Stimulated activated CD4-positive, alpha-beta T cell treated with anti-CD3 and anti-CD28 coated beads, Interleukin-2, amount 100 ng/mL, for 24 hours (primary cell): ENCODE measurements at regions not wholly inside any gene's neighbourhood (a gene's known extent, or its start where the extent isn't known, plus 50 kb on each side); places are given as distances from the start of the nearest gene placed in this dataset.
"Not testable (repeated sequence)": the region's sequence is repeated elsewhere in the genome, so short reads cannot be mapped to it uniquely, and the experiment has no call there.

Experiments used
- DNase-seq, 2 donors: peaks; one replicate each; pipeline ENCODE4 v3.0.0-alpha.2; 2020

DNA sequence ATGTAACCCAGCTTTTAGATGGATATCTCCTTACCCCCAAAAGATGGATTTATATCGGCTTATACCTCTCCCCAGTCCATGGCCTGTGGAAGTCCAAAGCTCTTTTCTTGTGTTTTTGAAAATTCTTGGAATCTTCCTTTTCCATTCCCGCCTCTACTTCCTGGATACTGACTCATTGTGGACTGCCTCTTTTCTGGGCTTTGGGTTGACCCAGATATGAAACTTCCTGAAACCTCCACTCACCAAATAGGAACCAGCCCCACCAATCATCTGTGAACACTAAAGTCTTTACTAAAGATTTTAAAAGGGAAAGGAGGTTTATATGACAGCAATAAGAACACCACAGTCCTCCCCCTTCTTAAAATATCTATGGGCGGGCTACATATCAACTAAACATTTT is 163.4 kb upstream of the SYN3 start:
- DNase-seq, result no peak

DNA sequence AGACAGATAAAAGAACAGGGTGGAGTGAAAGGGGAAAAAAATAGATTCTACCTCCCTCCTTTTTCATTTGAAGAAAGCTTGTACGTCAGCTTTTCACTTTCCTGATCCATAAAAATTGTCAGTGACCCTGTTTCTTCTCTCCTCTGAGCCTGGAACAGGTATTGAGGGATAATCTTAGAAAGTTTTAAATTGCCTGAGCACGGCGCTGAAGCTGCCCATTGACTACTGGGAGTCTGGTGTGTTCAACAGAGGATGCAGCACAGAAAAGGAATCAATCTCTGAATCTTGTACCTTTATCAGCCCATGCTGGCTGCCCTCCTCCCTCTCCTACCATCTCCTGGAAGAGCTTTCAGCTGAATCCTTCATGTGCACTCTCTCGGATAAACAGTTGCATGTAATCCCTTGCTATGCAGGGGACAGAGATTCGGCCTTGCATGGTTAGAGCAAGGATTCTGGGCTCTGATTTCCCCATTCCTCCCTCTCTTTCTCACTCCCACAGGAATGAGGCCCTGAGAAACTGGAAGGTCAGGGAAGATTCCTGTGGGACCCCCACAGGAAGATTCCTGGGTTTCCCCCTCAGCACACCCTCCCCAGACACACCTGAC is 162.4 kb upstream of the SYN3 start:
- no peak for DNase-seq

DNA sequence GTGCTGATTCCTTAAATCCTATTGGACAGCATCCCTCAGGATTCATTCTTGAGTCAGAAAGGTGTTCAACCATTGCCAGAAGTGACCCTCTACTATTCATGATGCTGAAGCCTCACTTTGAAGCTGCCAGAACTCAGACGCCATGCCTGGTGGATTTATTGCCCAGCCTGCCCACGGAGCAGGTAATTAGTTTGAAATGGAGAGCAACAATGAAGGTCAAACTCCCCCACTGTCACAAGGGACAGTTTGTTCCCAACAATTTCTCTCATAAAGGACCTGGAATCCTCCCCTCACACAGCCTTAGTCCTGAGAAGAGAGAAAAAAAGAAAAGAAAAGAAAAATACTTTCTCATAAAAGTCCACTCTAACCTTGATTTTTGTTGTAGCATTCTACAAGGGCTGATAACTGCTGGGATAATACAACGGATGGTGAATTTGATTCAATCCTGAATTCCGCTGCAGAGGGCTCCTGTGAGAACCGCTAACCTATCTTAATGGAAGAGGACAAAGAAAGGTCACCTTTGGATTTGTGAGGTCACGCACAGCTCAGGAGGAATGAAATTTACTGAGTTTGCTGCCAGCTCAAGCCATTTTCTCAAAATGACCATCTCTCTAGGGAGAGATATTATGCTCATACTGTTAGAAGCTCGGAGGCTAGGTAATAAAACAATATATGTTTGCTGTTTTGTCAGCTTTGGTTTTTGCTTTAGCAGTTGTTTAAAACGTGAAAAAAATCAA is 161.6 kb upstream of the SYN3 start:
- DNase-seq, result no peak

DNA sequence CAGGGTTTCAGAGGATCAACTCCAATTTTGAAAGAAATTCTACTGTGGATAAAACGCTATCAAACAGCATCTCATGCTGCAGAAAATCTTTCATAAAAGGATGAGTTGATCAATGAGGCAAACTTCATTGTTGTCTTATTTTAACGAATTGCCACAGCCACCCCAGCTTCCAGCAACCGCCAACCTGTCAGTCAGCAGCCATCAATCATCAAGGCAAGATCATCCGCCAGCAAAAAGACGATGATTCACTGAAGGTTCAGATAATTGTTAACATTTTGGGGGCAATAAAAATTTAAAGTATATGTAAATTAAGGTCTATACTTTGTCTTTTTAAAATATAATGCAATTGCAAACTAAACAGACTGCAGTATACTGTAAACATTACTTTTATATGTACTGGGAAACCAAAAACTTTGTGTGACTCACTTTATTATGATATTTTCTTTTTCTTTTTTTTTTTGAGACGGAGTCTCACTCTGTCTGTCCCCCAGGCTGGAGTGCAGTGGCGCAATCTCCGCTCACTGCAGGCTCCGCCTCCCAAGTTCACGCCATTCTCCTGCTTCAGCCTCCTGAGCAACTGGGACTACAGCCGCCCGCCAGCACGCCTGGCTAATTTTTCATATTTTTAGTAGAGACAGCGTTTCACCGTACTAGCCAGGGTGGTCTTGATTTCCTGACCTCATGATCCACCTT is 155.3 kb upstream of the SYN3 start:
- no peak for DNase-seq

DNA sequence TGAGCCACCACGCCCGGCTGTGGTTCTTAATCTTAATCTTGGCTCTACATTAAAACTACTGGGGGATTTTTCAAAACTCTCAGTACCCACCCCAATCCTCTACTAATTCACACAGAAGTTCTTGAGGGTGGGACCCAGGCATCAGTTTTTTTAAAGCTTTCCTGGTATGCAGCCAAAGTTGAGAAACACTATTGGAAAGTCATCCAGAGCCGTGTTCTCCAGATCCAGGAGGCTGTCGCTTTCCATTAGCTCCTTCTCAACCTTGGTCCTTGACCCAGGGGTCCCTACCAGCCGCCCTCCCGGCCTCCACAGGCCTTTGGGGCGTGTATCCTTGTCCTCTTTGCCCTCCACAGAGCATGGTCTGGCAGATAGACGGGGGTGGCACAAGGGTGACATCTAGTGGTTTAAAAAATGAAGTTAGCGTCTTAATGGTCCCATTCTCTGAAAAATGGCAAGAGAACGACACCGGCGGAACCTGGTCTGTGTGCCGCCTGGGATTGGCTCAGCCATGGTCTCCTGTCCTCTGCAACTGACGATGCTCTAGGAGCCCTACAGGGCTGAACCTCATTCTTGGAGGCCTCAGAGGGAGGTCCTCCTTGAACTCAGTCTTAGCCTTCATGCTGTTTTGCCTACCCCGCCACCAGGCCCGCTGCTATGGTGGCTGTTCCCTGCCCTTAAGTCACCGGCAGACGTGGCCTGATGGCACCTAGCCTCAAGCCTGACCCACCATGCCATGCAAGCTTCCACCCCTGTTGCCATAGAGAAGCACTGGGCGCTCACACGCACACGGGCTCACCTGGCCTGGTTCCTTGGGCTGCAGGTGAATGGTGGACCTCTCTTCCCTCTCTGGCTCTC is 152.0 kb upstream of the SYN3 start:
- peak in 1 of 2 donors; percentile 14 for DNase-seq

DNA sequence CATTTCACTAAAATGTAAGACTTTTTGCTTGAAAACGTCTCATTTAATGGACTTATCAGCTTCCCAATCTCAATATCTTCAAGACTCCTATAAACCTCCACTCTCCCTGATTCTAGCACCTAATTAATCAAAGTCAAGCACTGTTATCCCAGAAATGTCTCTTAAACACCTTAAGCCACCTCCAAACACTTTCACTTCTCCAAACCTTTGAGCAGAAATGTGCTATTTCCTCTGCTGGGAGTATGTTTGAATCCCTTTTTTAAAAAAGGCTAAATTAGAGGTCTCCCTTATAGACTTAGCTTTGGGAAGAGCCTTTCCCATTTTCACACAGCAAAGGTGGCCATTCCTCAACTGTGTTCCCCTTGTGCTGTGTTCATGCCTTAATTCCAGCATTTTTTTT is 146.2 kb upstream of the SYN3 start:
- no peak for DNase-seq

DNA sequence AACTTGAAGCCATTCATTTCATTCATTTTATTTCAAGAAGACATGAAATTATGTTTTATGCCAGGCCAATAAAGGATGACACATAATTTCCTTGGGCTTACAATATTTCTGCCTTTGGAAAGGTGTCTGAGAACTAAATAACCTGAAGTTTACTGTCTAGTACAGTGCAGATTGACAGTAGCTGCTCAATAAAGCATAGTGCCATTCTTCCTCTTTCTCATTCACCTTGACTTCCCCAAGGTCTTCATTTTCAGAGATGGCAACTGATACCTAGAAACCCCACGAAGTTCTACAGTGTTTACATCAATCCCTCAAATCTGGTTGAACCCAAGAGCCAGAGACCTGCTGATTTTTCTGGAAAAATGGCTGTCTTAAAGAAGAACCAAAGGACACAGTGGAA is 144.3 kb upstream of the SYN3 start:
- DNase-seq, result no peak

DNA sequence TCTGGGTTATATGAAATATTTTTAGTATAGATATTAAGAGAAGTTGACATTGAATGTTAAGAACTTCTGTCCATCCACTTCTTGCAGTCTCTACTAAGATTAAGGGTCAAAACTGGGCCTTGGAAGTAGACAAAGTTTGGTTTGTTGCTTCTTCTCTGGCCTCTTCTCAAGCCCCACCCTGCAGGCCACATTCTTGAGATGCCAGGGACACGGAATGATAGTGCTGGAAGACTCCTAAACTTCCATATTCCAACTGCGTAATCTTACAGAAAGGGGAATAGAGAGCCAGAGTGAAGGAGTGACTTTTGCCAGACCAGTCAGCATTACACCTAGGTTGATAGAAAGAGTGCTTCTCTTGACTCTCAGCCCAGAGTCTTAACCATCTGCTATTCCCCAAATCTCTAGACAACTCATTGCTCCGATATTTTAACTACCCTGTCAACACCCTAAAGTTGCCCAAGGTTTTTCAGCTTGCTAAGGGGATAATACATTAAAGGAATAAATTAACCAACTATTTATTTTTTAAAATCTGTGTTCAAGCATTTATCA is 136.4 kb upstream of the SYN3 start:
- no peak for DNase-seq

DNA sequence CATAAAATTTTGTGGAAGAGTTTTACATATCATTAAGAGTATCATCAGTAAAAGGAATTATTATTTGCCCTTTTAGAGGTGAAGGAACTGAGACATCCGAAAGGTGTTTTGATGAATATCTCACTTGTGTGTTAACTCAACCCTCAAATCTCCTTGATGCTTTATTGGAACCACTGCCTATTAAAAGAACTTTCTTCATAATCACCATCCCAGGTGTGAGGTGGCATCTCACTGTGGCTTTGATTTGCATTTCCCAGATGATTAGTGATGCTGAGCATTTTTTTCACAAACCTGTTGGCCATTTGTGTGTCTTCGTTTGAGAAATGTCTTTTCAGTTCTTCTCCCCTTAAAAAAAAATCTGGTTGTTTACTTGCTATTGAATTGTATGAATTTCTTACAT is 134.0 kb upstream of the SYN3 start:
- no peak for DNase-seq

DNA sequence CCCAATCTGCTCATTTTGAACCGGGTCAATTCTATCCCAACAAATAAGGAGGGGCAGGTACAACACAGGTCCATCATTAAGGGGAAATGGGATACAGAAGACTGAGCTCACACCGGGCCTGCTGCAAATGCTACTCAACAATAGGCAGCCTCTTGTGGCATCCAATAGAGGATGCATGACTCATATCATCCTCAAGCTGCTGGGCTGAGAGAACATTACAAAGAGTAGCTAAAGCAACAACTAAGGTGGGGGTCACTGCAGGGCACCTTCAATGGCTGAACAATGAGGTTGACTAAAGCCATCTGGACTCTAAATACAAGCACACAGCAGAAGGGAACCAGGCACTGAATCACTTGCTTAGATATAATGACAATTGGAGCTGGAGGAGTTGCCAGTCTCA is 130.1 kb upstream of the SYN3 start:
- no peak for DNase-seq

DNA sequence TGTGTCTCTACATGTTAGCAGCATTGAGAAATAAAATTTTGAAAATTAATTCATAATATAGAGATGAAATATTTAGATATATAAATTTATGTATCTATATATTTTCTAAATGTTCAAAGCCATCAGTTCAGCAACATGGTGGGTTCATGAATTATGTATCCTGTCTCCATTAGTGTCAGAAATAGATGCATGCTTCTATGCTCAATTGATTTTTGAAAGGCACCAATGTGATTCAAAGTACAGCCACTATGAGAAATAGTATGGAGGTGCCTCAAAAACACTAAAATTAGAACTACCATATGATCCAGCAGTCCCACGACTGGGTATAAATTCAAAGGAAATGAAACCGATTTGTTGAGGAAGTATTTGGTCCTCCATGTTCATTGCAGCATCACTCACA is 128.6 kb upstream of the SYN3 start:
- no peak for DNase-seq

DNA sequence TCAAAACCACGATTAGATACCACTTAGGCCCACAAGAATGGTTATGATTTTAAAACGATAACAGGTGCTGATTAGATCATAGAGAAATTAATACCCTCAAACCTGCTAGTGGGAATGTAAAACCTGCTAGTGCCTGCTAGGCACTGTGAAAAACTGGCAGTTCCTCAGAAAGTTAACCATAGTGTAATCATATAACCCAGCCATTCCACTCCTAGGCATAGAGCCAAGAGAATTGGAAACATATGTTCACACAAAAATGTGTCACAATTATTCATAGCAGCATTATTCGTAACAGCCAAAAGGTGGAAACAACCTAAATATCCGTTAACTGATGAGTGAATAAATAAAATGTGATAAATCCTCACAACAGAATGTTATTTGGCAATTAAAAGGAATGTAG is 122.2 kb upstream of the SYN3 start:
- no peak for DNase-seq

DNA sequence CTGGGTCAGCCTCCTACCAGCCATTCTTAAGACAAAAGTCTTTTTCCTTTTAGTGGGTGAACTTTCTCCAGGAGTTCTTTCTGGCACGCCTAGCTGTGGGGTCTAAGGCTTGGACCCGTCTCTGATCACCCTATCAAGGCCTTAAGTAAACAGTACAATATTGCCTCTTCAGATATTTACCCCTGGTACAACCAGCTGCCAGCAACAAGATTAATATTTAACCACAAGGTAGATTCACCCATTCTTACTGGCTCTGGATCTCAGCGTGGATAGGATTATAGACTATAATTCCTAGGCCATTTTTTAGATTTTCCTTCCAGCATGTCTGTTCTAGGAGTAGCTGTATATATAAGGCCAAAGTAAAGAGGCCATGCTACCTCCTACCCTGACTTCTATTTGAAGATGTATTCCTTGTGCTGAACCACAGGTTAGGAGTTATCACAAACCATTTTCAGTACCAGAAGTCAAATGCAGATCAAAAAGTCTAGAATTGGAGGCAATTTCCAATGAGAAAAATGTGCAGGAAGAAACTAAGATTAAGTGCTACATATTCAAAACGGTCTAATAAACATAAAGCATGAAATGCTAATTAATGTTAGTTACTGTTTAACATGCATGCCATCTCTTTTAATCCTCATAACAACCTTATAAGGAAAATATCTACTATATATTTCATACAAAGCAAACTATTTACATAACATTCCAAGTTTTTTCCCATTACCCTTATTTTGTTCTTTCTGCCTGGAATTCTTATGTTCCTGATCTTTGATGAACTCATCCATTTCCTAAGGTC is 110.0 kb upstream of the SYN3 start:
- no peak for DNase-seq

DNA sequence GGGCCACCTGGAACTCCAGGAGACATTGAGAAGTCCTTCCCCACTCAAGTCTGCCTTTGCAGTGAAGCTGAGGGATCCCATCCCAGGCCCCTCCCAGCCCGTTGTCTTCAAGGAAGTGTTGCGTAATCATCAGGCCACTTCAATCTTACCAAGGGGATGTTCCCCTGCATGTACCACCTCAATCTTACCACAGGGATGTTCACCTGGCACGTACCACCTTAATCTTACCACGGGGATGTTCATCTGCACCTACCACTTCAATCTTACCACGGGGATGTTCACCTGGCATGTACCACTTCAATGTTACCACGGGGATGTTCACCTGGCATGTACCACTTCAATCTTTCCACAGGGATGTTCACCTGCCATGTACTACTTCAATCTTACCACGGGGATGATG is 108.0 kb upstream of the SYN3 start:
- no peak for DNase-seq

DNA sequence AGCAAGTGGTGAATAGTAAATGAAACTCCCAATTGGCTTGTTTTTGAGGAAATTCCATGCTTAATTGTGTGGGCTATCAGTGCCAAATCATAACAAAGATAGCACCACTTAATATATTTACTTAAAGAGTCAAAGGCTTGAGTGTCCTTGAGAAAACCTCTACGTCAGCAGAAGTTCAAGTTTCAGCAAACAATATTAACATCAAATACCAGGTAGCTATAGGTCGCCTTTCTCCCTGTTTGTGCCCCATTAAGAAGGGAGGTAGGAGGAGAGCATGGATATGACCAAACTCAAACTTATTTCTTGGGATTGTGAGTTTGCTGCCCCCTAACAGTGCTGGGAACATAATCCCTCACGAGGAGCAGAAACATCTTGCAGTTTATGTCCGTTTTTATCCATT is 105.6 kb upstream of the SYN3 start:
- DNase-seq, result no peak

DNA sequence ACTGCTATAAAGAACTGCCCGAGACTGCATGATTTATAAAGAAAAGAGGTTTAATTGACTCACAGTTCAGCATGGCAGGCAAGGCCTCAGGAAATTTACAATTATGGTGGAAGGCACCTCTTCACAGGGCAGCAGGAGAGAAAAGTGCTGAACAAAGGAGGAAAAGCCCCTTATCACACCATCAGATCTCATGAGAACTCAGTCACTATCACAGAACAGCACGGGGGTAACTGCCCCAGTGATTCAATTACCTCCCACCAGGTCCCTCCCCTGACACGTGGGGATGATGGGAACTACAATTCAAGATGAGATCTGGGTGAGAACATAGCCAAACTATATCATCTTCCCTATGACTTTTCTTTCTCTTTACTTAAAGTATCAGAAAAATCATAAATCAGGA is 104.0 kb upstream of the SYN3 start:
- no peak for DNase-seq

DNA sequence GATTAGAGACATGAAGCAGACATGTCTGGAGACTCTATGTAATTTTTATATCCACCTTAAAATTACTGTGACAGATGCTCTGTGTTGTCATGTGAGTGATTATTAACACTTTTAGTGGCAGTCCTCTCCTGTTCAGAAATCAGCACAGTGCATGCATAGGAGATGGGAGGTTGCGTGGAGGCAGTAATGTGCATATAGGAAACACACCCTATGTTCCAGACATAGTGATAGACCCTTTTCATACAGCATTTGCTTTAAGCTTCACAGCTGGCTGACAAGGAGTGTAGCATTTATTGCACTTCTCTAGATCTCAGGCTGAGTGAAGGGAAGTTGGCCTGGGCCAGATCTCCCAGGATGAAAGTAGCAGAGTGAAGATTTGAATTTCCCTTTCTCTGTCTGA is 102.3 kb upstream of the SYN3 start:
- no peak for DNase-seq

DNA sequence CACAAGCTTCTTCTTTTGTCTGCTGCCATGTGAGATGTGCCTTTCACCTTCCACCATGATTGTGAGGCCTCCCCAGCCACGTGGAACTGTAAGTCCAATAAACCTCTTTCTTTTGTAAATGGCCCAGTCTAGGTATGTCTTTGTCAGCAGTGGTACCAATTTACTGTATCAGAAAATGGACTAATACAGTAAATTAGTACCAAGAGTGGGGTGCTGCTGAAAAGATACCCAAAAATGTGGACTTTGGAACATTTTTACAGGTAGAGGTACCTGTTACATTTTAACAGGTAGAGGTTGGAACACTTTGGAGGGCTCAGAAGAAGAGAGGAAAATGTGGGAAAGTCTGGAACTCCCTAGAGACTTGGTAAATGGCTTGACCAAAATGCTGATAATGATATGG is 96.8 kb upstream of the SYN3 start:
- not testable (repeated sequence) for DNase-seq

DNA sequence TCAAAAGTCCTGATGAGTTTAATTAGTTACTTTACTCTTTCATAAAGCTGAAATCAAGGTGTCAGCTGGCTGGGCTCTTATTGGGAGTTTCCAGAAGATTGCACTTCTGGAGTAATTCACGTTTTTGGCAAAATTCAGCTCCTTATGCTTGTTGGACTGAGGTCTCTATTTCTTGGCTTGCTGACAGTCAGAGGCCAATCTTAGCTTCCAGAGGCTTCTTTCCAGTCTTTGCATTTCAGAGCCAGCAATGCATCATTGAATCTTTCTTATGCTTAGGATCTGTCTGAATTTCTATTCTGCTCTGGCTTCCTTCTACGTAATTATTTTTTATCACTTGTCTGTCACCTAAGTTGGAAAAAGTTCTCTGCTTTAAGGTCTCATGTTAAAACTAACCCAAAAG is 91.4 kb upstream of the SYN3 start:
- no peak for DNase-seq

DNA sequence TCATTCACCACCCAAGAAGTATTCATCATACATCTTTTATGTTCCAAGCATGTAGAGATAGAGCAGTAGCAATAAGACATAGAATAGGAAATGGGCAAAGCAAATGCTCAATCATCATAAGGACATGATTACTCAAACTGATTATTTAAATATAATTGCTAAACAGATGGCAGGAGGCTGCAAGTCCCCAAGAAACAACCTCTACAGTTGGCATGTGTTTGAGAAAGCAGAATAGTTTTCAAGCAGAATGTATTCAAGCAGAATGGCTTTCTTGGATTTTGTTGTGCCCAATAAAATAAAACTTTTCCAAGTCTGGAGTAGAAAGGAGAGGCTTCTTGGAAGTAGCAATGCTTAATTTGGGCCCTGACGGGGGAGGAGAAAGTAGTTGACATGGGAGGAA is 86.5 kb upstream of the SYN3 start:
- no peak for DNase-seq

DNA sequence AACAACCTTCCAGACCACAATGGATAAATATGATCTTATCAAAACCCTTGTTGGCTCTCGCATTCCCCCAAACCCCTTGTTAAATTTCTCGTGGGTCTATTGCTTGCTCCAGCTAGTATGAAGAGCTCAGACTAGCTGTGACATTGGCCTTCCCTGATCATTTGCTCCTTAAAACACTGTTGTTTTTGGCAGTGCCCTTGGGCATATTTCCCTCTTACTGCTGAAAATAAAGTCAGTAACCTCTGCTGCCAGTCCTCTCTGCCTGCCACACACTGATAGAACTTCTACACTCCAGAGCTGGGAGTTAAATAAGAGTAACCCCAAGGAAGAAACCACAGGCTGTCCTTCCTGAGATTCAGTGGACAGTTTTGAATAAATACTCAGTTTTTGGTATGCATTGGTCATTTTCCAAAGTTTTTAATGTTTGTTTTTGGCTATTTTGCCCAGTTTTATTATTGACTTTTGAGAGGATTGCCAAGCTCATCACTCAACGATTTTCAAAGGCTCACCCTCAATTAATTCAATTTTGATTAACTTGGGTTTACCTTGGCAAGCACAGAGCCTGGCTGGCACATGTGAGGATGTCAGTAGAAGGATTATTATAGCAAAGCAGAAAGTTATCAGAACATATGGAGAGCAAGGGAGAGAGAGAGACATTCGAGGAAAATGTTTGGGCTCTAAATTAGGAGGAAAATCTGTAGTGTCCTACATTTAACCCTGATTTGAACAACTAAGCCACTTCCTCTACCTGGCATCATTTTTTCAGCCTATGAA is 84.3 kb upstream of the SYN3 start:
- DNase-seq, result no peak

DNA sequence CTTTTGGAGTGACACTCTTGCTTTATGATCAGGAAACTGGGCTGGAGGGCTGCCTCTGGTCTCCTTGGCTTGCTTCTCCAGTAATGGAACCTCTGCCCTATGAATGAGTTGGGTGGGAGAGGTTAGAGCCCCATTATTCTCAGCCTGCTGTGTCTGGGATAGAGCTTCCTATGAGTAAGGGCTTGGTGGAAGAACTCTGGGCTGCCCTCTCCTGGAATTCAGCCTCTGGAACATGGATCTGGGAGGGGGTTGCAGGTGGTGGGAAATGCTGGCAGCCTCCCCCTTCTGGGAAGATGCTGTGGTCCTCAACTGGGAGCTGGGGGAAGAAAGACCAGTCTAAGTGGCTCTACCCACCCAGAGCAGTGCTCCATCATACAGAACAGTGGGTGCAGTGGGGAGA is 81.8 kb upstream of the SYN3 start:
- no peak for DNase-seq
